Ecto neural progenitor cell (in vitro differentiated cells): ENCODE measurements at regions not wholly inside any gene's neighbourhood (a gene's known extent, or its start where the extent isn't known, plus 50 kb on each side); places are given as distances from the start of the nearest gene placed in this dataset.

Source experiments
- DNase-seq: peaks from one replicate; pipeline ENCODE4 v3.0.0-alpha.2; 2018; ENCODE audit warnings: low spot score

- no peak for DNase-seq
Measured at GRCh38 chr5:155844542-155844941, 482.4 kb upstream of the SGCD start.

- no peak for DNase-seq
Measured at GRCh38 chr5:155850370-155850769, 476.6 kb upstream of the SGCD start.

GRCh38 chr5:155866971-155867370, 460.0 kb upstream of the SGCD start:
- no peak for DNase-seq

DNA sequence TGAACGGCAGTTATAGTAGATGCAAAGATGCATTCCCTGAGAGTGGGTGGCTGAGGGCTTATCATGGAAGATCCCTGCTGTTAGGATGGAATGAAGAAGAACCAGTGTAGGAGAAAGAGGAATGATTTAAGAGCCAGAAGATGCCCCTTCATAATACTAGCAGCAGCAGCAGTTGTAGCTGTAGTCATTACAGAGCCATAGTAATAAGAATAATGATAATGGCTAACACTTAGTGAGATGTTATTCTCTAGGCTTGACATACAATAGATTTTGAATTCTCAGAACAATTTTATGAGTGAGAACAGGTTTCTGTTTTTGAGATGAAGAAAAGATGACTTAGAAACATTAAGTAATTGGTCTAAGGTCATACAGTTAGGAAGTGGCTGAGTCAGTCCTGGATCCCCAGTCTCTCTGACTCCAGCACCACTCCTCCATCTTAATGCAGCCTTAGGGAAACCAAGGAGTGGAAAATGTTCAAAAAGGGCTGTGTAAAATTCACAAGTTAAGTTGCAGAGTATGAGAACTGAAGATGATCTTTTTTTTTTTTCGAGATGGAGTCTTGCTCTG, 459.4 kb upstream of the SGCD start:
- DNase-seq: no peak

DNA sequence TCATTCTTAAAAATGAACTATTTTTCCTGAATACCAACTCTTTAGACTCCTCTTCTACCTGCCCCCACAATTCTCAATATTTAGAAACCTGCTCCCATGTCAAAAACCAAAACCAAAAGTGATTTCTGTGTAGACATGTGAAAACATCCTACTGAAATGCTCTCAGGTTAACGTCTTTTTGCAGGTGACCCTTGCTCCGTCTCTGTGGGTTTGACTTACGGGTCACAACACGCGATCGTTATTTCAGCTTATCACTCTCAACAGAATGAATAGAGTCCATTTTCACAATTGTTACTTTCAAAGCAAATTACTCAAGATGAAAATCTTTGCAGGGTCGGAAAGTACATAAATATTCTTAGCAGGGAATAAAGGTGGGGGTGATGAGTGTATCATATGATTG, 456.3 kb upstream of the SGCD start:
- no peak for DNase-seq

- DNase-seq: no peak
Measured at GRCh38 chr5:155871623-155872022, 455.3 kb upstream of the SGCD start.

GRCh38 chr5:155872629-155873220, 454.2 kb upstream of the SGCD start:
- no peak for DNase-seq

DNA sequence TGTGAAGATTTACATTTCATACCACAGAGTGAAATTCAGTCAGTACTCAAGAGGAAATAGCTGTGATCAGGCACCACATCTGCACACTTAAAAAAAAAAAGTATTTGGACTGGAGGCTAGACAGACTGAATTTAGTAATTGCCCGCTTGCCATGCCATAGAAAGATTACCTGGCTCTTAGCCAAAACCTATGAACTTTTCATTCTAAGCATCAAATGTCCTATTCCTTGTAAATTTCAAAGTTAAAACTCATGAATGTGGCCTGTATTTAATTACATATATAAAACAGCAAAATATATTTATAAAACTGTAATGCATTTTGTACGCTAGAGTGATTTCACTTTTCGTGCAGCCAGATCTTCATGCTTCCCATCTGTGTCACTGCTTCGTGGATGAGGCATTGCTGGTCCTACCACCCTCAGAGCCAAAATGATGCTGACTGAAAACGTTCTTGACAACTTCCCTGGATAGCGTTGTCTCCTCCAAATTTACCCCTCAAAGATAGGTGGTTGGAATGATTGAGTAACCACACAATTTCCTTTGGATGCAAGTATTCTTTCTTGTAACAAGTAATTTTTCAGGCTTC, 447.9 kb upstream of the SGCD start:
- DNase-seq: no peak

GRCh38 chr5:155884041-155884440, 442.9 kb upstream of the SGCD start:
- peak; percentile 58 for DNase-seq

DNA sequence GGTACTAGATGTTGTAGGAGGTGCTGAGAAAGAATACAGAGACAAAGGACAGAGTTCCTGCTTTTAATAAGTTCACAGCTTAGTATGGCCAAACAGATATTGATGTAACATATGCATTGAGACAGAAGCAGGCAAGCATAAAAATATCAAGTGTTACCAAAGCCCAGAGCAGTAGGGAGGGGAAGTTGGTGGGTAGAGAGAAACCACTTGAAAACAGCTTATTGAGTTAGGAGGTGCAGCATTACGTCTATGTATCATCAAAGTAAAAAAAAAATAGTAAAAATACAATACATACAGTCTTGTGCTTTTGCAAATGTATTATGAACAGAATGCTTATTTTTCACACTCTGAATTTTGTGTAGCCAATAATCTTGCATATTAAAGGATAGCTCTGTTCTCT, 441.8 kb upstream of the SGCD start:
- no peak for DNase-seq

DNA sequence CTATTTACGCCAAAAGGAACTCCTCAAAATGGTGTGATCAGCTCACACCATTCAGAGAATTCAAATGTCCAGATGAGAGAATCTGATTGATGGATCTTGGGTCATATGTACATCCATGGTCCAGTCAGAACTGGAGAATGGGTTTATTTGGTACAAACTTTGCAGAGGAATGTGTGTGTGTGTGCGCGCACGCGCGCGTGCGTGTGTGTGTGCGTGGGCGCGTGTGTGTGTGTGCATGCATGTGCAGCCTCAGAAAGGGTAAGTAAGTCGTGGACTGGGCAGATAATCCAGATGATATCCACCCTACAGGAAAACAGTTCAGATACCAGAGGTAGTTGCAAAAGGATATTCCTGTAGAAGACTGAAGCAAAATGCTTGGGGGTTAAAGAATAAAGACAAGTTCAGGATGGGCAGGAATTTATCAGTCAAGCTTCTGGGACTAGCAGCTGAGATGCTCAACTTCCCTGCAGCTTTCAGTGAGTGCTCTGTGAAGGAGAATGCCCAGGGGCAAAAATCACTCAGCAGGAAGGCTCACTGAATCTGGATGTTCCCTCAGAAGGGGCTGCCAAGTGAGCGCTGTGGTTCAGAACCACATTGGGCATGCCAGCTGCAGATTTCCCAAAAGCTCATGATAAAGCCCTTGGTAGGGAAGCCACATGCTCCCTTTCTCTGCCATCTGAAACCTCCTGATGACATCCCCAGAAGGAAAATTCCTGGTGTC, 440.5 kb upstream of the SGCD start:
- DNase-seq: no peak

DNA sequence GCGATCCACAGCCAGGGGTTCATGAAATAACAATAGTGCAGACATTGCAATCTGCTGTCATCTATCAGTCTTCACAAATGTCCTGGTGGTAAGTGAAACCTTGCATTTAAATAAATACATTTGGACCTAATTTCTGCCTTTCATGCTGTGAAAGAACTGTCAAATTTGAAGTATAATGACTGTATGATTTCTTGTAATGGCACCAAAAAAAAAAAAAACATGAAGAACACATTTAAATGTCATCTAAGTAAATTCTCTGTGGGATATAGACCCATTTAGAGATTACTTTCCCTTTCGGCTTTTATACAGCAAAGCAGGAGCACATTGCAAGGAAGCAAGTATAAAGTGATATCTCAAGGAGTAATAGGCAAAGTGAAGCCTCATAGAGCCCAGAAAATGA, 431.5 kb upstream of the SGCD start:
- no peak for DNase-seq

- DNase-seq: no peak
Measured at GRCh38 chr5:155897761-155898160, 429.2 kb upstream of the SGCD start.

DNA sequence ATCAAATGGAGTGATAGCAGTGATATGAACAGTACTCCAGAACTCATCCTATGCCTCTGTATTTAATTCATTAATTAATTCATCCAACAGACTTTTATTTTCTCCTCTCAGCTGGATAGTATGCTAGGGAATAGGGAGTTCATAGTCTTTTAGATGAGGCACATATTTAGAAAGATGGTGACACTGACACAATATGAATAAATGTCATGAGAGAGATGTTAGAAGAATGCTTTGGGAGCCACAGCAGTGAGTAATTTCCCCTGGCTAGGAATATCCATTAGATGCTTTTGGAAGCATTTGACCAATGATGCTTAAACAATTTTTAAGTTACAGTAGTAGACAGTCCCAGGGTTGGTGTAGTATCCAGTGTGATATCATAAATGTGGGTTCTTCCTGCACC, 428.7 kb upstream of the SGCD start:
- no peak for DNase-seq

- no peak for DNase-seq
Measured at GRCh38 chr5:155903791-155904190, 423.2 kb upstream of the SGCD start.

GRCh38 chr5:155905364-155905763, 421.6 kb upstream of the SGCD start:
- no peak for DNase-seq

DNA sequence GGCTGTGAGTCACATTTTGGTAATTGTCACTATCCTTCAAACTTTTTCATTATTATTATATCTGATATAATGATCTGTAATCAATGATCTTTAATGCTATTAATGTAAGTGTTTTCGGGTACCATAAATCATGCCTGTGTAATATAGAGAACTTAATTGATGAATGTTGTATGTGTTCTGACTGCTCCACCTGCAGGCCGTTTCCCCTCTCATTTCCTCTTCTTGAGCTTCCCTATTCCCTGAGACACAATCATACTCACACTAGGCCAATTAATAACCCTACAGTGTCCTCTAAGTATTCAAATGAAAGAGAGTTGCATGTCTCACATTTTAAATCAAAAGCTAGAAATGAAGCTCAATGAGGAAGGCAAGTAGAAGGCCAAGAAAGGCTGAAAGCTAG, 420.9 kb upstream of the SGCD start:
- no peak for DNase-seq

DNA sequence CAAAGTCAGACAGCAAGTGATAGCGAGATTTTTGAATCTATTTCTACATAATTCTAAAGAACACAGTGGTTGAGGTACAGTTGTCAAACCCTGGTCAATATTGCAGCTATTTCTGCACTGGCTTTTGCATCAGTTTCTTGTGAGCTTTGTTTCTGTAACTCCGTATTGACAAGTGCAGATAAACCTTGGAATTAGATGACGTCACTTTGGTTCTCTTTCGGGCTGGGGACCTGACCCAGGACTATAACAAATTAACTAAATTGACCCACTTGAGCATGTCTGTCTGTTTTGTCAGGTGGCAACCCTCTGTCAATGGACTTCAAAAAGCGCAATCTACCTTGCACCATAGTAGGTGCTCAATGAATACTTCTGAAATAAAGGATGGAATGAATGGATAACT, 418.4 kb upstream of the SGCD start:
- DNase-seq: no peak

GRCh38 chr5:155912291-155912690, 414.7 kb upstream of the SGCD start:
- no peak for DNase-seq

DNA sequence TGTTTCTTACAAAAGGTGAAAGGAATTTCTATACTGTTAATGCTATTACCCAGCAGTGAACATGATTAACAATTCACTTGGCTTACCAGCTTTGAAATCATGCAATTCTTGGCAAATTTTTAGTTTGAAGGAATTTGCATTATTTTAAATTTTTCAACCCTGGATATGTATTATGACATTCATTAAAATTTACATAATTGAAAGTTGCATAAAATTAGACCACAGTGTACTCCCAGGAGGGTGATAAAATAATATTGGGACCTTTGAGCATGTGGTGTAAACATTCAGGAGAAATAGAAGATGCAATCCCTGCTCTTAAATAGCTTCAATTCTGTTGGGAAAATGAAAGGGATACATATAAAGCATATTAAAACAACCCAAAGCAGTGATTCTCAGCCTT, 412.2 kb upstream of the SGCD start:
- DNase-seq: no peak

DNA sequence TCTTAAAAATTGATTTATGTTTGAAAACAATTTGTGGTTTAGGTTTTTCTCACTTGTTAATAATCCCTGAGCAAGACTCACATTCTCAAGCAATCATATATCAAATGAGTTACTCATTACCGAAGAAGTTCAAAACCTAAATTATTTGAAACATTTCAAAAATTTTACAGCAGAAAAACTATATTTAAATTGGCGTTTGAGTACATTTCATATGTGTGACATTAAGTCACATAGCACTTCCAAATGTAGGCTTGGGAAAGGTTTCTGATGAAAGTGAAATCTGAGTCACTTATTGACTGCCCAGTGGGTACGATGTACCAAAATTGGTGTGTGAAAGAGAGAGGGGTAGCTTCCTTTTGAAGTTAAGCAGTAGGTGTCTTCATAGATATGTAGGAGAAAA, 411.4 kb upstream of the SGCD start:
- DNase-seq: no peak

GRCh38 chr5:155919126-155919525, 407.8 kb upstream of the SGCD start:
- no peak for DNase-seq

GRCh38 chr5:155919725-155920124, 407.2 kb upstream of the SGCD start:
- no peak for DNase-seq

- no peak for DNase-seq
Measured at GRCh38 chr5:155921621-155922020, 405.3 kb upstream of the SGCD start.
